Pulmonary artery endothelial cell (primary cell): ENCODE measurements at regions not wholly inside any gene's neighbourhood (a gene's known extent, or its start where the extent isn't known, plus 50 kb on each side); places are given as distances from the start of the nearest gene placed in this dataset.
"Not testable (repeated sequence)": the region's sequence is repeated elsewhere in the genome, so short reads cannot be mapped to it uniquely, and the experiment has no call there.

ENCODE experiments used
- DNase-seq: peaks from one replicate; pipeline ENCODE4 v3.0.0-alpha.2; 2011; ENCODE audit warnings: low read depth, low spot score

DNA sequence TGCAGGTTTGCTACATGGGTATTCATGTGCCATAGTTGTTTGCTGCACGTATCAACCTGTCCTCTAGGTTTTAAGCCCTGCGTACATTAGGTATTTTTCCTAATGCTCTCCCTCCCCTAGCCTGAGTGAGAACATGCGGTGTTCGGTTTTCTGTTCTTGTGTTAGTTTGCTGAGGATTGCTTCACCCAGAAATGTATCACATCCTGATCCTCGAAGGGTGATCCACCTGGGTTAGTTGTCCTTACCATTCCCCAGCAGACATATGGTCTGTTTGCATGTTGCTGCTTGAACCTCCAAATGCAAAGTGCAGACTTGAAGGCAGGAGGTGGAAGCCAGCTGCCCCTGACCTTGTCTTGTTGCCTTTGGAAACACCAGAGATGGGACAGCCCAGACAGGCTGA, 161.5 kb upstream of the WDR1 start:
- no peak for DNase-seq

DNA sequence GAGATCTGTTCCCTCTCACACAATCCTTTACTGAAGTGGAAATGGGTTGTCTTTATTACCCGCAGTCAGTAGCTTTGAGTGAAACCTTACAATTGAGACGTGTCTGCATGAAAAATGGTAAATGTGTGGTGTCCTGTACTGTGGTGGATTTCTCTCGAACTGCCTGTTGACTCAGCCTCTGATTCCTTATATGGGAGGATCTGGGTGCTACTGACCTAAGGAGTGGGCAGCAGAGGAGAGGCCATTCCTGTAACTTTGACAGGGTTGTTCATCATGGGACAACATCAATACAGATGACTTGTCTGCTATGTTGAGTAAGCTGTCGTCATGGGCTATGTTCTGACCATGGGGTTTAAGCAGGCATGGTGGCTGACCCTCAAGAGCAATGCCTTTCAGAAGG, 159.6 kb upstream of the WDR1 start:
- no peak for DNase-seq

DNA sequence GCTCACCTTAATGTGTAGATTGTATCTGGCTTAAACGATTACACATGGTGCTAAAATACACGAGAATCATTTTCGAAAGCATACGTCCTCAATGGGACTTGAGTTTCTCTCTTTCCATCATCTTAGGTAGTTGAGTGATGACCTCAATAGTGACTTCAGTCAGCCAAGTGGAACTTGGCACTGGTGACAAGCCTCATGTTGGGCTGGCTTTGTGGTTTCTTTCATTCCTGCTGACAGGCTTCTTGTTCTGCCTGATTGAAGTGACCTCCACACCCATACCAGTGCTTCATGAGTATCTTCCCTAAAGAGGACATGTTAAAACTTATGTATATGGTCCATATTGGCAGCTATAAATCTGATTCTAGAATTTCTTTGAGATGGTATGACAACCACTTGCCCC, 159.1 kb upstream of the WDR1 start:
- DNase-seq, result no peak

DNA sequence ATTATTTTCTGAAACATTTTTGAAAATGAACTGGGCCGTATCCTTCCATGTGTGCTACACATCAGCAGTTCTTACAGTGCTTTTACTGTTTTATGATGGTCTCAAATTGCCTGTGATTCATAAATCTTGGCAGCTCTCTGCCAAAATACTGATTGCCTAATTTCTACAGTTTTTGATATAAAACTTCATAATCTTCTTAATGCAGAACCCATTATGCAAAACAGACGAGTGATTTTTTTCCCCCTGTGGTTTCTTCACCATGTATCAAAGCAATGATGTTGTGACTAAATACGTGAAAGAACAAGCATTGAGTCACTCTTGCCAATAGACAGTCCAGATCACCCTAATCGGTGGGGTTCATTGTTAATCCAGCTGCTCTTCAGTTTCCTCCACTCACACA, 156.4 kb upstream of the WDR1 start:
- DNase-seq, result no peak

DNA sequence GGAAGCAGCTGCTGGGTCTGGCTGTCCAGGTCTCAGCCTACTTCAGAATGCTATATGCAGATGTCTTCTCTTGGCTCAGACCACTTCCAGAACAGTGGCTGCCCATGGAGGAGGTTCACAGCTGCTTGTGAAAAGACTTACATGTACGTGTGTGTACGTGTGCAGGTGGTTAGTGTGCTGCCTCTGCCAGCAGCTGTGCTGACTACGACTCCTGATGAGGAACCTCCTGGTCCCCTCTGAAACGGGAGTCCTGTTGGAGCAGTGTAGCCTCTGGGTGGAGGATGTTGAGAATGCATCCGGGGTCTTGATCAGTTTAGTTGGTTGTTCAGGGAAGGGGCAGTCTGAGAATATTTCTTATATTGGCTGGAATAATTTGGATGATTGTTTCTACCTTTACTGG, 155.9 kb upstream of the WDR1 start:
- DNase-seq, result no peak

DNA sequence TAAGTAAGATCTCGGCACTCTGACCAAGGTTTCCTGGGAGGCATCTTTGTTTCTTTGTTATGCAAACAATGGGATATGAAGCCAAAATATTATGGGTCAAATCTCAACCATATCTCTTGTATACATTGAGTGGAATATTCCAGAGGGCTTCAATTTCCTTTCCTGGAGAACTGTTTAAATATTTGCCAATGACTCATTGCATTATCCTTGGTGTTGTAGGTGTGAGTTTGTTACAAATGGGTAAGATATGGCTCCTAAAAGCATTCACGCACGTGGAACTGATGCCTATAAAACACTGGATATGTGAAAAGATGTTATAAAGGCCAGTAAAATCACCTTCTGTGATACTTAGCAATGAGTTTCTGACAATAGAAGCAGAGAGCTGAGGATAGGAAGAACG, 150.5 kb upstream of the WDR1 start:
- no peak for DNase-seq

DNA sequence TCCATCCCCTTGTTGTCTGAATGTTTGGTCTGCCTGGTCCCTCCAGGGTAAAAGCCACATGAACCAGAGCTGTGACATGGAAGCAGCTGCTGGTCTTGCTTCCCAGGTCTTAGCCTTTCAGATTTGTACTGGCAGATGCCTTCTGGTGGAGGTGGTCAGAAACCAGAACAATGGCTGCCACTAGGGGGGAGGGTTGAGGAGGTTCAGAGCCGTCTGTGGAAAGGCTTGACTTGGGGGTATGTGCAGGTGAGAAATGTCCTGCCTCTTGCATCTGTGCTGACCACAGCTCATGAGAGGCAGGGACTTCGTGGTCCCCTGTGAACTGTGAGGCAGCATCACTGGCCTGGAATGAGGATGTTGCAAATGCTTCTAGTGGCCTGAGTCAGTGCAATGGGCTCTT, 144.2 kb upstream of the WDR1 start:
- no peak for DNase-seq

DNA sequence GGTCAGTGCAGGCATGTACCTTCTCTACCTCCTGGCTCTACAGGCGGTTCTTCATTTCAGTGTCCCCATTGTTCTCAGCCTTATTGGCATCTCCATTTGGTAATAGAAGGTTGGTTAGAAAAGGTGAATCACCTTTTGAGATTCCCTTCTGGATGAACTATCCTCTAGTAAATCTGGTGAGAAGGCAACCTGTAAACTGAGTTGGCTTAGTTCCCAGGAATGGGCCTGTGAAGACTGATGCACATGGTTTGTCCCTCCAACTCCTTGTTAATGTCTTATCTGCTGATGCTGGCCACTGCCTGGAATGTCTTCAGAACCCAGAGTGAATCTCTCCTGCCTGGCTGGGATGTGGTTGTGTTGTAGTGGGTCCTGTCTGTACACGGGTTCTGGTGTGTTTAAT, 143.4 kb upstream of the WDR1 start:
- DNase-seq, result no peak

DNA sequence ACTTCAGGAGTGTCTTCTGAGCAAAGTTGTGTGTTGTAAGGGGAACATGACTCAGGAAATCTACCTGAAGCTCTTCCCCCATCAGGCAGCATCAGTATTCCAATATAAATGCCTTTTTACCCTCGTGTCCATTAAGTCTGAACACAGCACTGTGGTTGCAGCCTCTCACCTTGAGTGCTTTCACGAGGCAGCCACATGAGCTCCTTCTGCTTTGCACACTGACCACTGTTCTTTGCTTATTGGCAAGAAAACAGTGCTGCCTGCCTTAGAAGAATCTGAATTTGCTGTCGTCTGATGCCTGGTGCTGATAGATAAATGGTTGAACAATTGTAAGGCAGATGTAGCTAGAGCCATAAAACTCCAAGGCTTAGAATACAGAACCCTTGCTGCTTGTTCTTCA, 139.6 kb upstream of the WDR1 start:
- no peak for DNase-seq

DNA sequence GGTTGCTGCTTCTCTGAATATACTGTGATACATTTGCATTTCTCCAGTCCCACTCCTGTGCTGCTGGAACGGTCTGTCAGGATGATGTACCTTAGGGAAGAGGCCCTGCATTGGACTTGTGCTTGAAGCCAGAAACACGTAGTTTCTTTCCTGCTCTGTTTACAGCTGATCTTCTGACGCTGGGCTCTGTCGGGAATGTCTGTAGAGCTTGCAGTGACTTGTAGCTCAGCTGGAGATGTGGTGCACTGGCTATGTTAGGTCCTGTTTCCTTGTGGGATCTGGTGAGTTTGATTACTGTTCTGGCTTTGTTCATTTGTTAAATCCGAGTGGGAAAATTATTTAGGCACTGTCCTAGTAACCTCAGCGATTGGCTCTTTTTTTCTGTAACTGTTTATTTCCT, 137.2 kb upstream of the WDR1 start:
- no peak for DNase-seq

DNA sequence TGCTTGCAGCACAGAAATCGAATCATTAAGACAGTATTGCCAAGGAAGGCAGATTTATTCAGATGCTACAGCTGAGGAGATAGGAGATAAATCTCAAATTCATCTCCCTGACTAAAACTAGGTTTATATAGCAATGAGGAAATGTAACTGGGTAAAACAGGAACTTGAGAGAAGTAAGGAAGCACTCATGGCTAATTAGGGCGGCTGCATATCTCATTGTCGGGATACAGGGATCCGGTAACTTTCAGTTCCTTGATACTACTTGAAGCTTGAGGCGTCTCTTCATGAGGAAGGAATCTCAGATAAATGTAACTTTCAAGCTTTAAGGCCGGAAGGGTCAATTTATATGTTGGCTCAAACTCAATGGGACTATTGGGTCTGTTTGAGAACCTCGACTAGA, 129.2 kb upstream of the WDR1 start:
- no peak for DNase-seq

DNA sequence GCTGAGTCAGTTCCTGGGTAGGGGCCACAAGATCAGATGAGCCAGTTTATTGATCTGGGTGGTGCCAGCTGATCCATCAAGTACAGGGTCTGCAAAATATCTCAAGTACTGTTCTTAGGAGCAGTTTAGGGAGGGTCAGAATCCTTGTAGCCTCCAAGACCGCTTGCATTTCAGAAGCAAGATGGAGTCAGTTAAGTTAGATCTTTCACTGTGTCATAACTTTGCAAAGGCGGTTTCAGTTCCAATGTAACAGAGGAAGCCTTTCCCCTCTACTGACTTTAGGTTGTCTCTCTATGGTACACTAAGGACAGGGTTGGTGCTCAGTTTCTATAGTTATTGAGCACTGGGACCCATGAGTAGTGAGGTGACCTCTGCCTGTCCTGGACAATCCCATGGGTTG, 127.3 kb upstream of the WDR1 start:
- no peak for DNase-seq

DNA sequence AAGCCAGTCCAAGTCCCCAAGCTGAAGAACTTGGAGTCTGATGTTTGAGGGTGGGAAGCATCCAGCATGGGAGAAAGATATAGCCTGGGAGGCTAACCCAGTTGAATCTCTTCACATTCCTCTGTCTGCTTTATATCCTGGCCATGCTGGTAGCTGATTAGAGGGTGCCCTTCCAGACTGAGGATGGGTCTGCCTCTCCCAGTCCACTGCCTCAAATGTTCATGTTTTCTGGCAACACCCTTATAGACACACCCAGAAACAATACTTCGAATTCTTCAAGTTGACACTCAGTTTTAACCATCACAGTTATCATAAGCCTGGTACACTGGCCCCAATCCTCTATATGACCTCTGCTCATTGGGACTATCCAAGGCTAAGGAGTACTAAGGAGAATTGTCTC, 124.1 kb upstream of the WDR1 start:
- no peak for DNase-seq

DNA sequence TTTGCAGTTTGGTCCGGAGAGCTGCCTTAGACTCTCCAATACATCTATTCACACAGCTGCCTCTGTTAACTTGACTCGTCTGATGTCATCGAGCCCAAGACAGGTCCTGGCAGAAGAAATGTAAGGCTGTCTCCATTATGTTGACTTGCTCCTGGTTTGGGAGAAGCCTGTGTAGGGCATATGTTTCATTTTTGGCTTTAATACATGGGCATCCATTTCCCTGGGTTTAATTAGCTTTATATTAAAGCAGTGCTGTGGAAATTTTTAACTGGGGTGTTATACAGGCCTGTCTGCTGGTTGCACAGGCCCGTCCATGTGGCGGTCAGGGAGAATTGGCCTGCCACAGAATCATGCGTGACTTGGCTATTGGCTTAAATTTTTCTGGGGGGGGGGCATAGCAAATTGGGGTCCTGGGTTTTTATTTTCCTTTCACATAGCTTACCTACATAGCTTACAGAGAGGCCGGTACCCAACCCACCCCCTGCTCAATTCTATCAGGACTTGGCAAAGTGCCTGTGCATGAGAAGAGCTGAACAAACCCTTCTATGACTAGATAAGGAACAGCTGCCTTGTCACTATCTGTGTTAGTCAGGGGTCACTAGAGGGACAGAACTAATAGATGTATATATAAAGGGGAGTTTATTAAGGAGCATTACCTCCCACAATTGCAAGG, 123.5 kb upstream of the WDR1 start:
- no peak for DNase-seq

DNA sequence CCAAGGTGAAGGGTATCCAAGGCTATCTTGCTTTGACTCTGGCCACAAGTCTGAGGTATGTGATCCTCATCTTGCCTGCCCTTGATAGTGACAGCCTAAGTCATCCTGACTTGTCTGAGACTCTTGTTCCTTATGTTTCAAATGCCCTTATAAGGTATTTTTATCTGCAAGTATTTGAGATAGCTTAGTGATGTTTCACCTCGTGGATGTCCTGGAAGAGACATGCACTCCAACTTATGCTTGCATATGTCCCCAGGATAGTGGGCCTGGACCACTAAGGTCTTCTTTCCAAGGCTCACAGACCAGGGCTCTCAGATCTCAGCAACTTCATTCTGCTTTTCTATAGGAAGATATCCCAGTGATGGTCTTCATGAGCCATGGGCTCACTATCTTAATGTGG, 120.5 kb upstream of the WDR1 start:
- no peak for DNase-seq

DNA sequence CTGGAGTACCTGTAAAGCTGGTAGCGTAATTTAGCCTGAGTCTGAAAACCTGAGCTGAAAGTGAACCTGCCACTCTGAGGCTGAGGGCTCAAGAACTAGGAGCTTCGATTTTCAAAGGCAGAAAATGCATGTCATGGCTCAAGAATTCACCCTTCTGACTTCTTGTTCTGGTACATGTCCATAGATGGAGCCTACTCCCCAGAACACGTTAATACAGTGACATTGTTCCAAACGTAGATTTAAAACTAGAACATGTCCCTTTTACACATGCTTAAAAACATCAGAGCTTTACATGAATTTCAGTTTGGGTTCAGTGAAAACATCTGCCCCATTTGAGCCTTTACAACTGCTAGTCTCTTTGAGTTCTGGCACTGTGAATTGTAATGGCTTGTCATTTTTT, 115.5 kb upstream of the WDR1 start:
- no peak for DNase-seq

DNA sequence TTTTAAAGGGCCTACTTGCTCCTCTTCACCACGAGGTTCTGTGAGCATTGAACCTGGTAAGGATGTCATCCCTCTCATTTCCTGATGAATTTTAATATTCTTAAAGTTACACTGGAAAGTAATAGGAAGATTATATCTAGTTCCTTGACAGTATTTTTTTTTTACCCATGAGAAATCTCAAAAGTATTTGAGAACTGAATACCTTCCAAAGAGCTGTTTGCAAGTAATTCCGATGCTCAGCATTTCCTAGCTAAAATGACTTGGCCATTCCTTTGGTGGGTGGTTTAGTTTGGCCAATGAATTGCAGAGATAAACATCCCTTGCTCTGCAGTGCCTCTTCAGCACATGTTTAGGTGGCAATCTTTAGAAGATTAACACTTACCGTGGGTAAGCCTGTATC, 110.2 kb upstream of the WDR1 start:
- DNase-seq, result no peak

DNA sequence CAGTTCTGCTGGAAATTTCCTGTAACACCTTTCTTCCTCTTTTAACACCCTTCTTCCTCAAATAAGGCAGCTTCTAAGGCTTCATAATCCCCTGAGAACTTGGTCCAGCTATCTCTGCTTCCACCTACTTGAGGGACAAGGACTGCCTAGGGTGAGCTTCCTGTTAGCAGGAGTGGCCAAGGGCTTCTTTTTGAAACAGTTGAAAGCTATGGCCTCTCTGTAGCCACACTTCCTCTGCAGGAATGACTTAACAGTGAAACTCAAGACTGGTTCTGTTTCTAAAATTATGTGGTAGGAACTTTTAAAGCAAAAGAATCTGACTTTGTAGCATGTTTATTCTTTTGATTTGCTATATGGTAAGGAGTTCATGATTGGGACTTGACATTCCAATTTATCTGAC, 108.5 kb upstream of the WDR1 start:
- DNase-seq, result no peak

DNA sequence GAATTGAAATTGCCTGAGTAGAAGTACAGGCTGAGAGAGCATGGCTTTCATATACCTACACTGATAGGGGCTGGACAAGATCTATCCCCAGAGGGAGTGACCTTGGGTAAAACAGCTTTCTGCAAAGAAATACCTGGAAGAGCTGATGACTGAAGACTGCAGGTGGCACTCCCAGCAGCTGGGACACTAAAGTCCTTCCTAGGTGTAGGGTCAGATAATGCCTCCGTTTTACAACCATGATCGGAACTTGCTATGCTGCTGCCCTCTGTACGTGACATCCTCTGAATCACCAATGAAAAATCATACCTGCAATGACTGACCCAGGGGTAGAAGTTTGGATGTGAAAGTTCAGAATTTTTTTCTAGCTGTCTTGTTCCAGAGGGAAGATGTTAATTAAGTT, 107.2 kb upstream of the WDR1 start:
- DNase-seq, result no peak

DNA sequence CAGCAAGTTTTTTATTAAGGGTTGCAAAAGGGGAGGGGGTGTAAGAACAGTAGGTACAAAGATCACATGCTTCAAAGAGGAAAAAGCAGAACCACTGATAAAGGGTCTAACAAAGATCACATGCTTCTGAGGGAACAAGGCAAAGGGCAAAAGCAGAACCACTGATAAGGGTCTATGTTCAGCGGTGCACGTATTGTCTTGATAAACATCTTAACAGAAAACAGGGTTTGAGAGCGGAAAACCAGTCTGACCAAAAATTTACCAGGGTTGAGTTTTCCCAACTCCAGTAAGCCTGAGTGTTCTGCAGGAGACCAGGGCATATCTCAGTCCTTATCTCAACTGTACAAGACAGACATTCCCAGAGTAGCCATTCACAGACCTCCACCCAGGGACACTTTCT, 96.9 kb upstream of the WDR1 start:
- not testable (repeated sequence) for DNase-seq

DNA sequence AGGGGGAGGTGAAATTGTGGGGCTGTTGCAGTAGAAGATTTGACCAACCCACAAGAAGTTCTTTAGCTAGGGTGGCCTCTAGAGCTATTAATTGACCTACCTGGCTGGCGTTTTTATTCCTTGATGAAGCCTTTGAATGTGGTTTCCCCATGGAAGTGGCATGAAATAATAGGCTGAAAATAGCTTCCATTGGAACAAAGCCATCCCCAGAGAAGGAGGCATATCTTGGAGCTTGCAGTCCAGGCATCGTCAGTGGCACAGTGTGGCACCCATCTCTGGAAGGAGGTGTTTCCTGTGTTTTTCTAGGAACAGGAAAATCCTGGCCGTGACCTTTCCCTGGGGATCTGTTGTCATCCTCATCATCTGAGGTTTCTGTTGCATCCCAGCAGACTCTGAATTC, 96.3 kb upstream of the WDR1 start:
- DNase-seq, result no peak

DNA sequence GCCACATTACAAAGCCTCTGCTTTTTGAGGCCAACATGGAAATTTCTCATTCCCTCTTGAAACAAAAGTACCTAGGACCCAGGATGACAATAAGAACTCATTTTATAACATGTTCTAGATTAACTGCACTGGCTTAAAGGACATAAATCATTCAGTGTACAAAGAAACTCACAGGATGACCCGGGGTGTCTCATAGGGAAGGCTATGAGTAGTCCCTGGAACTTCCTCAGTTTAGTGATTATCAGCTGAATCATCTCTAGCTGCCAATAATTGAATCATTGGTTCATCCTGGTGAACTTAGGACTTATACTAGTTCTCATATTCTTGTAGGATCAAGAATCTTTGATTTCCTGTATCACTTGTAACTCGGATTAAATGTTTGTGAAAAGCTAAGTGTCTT, 95.8 kb upstream of the WDR1 start:
- no peak for DNase-seq

DNA sequence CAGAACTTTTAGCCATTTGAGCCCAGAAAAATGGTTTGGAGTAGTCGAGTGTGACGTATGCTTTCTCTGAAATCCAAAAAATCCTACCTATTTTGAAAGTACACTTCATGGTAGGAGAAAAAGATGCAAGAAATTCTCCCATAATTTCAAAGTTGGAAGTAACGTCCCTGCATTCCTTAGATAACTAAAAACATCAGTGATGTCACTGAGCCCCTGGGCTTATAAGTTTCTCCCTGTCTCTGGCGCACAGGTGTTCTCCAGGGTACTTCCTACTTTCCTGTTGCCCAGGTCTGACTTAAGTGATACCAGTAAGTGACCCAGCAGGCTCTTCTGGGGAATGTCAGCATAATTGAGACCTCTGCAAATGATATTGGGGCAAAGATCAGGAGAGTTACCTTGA, 90.5 kb upstream of the WDR1 start:
- DNase-seq, result no peak

DNA sequence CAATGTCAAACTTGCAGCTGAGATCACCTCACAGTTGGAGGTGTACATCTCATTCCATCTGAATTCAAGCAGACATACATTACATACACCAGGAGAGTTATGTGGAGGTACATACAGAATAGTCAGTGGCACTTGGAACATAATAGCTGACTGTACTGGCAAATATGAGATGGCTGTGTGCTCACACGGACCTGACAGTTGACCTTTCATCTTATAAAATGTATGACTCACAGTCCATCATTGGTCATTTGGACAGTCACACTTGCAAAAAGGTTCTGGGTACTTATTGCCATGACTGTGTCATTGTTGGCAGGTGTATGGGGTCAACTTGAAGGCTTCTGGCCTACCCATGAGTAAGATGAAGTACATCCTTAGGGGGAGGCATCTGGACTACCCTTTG, 88.6 kb upstream of the WDR1 start:
- no peak for DNase-seq
